HCT116 (cell line): ENCODE measurements at regions not wholly inside any gene's neighbourhood (a gene's known extent, or its start where the extent isn't known, plus 50 kb on each side); places are given as distances from the start of the nearest gene placed in this dataset.

Experiments used
- CEBPB ChIP-seq: IDR thresholded peaks from 2 replicates; pipeline ENCODE4 v1.6.1; 2012; ENCODE audit warnings: low read depth
- CTCF ChIP-seq, 3 experiments: fragments of 200-600 bp in 1 of 3; sonication (generic) in 1 of 3; IDR thresholded peaks in 2 of 3; conservative IDR thresholded peaks in 1 of 3; 2 replicates each; pipeline ENCODE4 v1.5.1; 2012 to 2017; ENCODE audit warnings: low read depth in 2 of 3, low read length in 2 of 3, antibody characterized with exemption in 1 of 3, borderline replicate concordance in 1 of 3, control low read depth in 1 of 3, mild to moderate bottlenecking in 1 of 3, mixed read lengths in 1 of 3, mixed run types in 1 of 3, moderate library complexity in 1 of 3; ENCODE audit not compliant: insufficient read depth in 1 of 3
- EZH2 ChIP-seq: fragments of 200-600 bp; sonication (generic); IDR thresholded peaks from 2 replicates; pipeline ENCODE4 v1.6.1; 2017; ENCODE audit warnings: antibody characterized with exemption, mixed run types
- EZH2phosphoT487 ChIP-seq: fragments of 200-600 bp; IDR thresholded peaks from 2 replicates; pipeline ENCODE4 v1.6.1; 2018; ENCODE audit warnings: antibody characterized with exemption, borderline replicate concordance
- MAX ChIP-seq: IDR thresholded peaks from 2 replicates; pipeline ENCODE4 v1.6.1; 2012
- POLR2A ChIP-seq: IDR thresholded peaks from 2 replicates; pipeline ENCODE4 v1.7.0; 2011; ENCODE audit warnings: borderline replicate concordance; ENCODE audit not compliant: insufficient read depth, insufficient read length; ENCODE audit errors: extremely low read depth
- POLR2AphosphoS5 ChIP-seq: IDR thresholded peaks from 2 replicates; pipeline ENCODE4 v1.6.1; 2011; ENCODE audit warnings: mild to moderate bottlenecking, low read depth, low read length, moderate library complexity
- RAD21 ChIP-seq: IDR thresholded peaks from 2 replicates; pipeline ENCODE4 v1.6.1; 2012; ENCODE audit warnings: low read depth, mild to moderate bottlenecking
- REST ChIP-seq: IDR thresholded peaks from 2 replicates; pipeline ENCODE4 v1.6.1; 2012; ENCODE audit warnings: low read depth
- SP1 ChIP-seq: IDR thresholded peaks from 2 replicates; pipeline ENCODE4 v1.6.1; 2012; ENCODE audit warnings: low read depth
- TCF7L2 ChIP-seq: IDR thresholded peaks from 2 replicates; pipeline ENCODE4 v1.7.0; 2011; ENCODE audit warnings: borderline replicate concordance, inconsistent platforms; ENCODE audit not compliant: insufficient read depth, insufficient read length; ENCODE audit errors: extremely low read depth
- YY1 ChIP-seq: IDR thresholded peaks from 2 replicates; pipeline ENCODE4 v1.6.1; 2011; ENCODE audit warnings: low read length, low read depth, moderate library complexity, mild to moderate bottlenecking; ENCODE audit not compliant: insufficient replicate concordance; ENCODE audit errors: extremely low read depth
- ZNF274 ChIP-seq: fragments of 200-500 bp; sonication (Bioruptor generic); IDR thresholded peaks from 2 replicates; pipeline ENCODE4 v1.6.1; 2014; ENCODE audit warnings: mild to moderate bottlenecking, low read depth, low read length, inconsistent platforms
- TF ChIP-seq, protein P1 (sequence below): IDR thresholded peaks from 2 replicates; pipeline ENCODE4 v1.6.1; 2012

- TF ChIP-seq ZNF274 (no peak), TCF7L2 (no peak), POLR2A (no peak), CTCF (IDR thresholded peaks at IDR 0.05 in 2 of 3, conservative IDR thresholded peaks at IDR 0.05 in 1 of 3; ENCODE audit: borderline replicate concordance in 1 of 3, insufficient read depth in 1 of 3, low read depth in 2 of 3, low read length in 2 of 3) (no peak), EZH2 (no peak), POLR2AphosphoS5 (no peak), RAD21 (no peak), EZH2phosphoT487 (no peak), REST (no peak), CEBPB (no peak), YY1 (no peak), MAX (no peak), SP1 (no peak)
- TF ChIP-seq, protein P1, sequence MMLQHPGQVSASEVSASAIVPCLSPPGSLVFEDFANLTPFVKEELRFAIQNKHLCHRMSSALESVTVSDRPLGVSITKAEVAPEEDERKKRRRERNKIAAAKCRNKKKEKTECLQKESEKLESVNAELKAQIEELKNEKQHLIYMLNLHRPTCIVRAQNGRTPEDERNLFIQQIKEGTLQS: no peak
Observed at GRCh38 chr2:129491308-129491707, 488.2 kb upstream of the RAB6C start.
